ENCODE measurements at regions not wholly inside any gene's neighbourhood (a gene's known extent, or its start where the extent isn't known, plus 50 kb on each side); places are given as distances from the start of the nearest gene placed in this dataset.
"Not testable (repeated sequence)": the region's sequence is repeated elsewhere in the genome, so short reads cannot be mapped to it uniquely, and the experiment has no call there.

DNA sequence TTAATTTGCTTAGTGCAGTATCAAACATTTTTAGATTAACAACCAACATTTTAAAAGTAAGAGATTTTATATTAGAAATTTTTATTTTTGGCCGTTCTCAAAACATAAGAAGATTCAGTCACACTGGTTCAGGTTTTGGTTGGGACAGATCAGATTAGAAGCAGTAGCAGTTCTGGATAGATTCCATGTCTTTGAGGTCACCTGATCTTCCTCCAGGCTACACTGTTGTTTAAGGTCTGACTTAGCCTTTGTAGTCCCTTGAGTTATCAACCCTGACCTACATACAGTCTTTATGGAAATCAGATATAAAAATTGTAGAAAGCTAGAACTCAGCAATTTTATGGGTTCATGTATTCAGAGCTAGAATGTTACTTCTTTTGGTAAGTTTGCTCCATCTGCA, 910.0 kb upstream of the WWC1 start:
- no peaks in the 10 kb centered on the region for H3K9me3 ChIP-seq (ENCODE audit: low read length)
- H4K20me1 ChIP-seq (ENCODE audit: insufficient read depth, low read length), result no peaks in the 10 kb centered on the region
- H3K27ac ChIP-seq (ENCODE audit: extremely low read length, insufficient read depth, low read length), result no peak overlapping the region
- no peak overlapping the region for H3K9ac ChIP-seq (ENCODE audit: insufficient read depth, low read depth, low read length)
- no peaks in the 10 kb centered on the region for H3K36me3 ChIP-seq (replicated peaks in 1 of 2; ENCODE audit: control insufficient read depth in 1 of 2, insufficient read depth in 2 of 2, low read length in 2 of 2)
- no peak overlapping the region for H3K4me2 ChIP-seq (ENCODE audit: low read depth, low read length)
- POLR2A ChIA-PET, result no interaction called here
- 4% methylated on average over 1 of the region's 1 CpG for WGBS (ENCODE audit: low lambda C conversion rate)
- no peak overlapping the region for H2AFZ ChIP-seq (ENCODE audit: low read length)
- no peak for DNase-seq (ENCODE audit: low spot score)
- no peaks in the 10 kb centered on the region for H3K4me1 ChIP-seq (ENCODE audit: insufficient read depth, low read length)
- BruUV-seq (replicated peaks), result no TSS peak
- intact Hi-C loops (cut with micrococcal nuclease; ENCODE audit: unreplicated experiment), result no loop called here
- FAIRE-seq, result no peak
- no peak for ATAC-seq
- no peaks in the 10 kb centered on the region for H3K79me2 ChIP-seq (ENCODE audit: insufficient read depth, low read length)
- no peaks in the 10 kb centered on the region for H3K27me3 ChIP-seq (ENCODE audit: control insufficient read depth in 1 of 2, insufficient read depth in 2 of 2, low read length in 2 of 2)
- no peak overlapping the region for H3K4me3 ChIP-seq (replicated peaks in 1 of 3; ENCODE audit: insufficient read depth in 1 of 3, low read depth in 2 of 3, low read length in 3 of 3)
- in situ Hi-C loops (cut with HindIII; ENCODE audit: extremely low pct_ligation_motif_present, low pct_unique_long_range_greater_than_20kb), result no loop called here
- TF ChIP-seq, protein P1, sequence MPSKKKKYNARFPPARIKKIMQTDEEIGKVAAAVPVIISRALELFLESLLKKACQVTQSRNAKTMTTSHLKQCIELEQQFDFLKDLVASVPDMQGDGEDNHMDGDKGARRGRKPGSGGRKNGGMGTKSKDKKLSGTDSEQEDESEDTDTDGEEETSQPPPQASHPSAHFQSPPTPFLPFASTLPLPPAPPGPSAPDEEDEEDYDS (CRISPR knock-in tag; IDR thresholded peaks at IDR 0.05), result no peak
- TF ChIP-seq ZNF790 (CRISPR knock-in tag; IDR thresholded peaks at IDR 0.05; ENCODE audit: borderline replicate concordance), result no peak
- TF ChIP-seq ZNF615 (CRISPR knock-in tag; IDR thresholded peaks at IDR 0.05; ENCODE audit: borderline replicate concordance), result no peak
- CTCF ChIA-PET (ENCODE audit: low intra/inter-chr PET ratio, low total read pairs), result no interaction called here

DNA sequence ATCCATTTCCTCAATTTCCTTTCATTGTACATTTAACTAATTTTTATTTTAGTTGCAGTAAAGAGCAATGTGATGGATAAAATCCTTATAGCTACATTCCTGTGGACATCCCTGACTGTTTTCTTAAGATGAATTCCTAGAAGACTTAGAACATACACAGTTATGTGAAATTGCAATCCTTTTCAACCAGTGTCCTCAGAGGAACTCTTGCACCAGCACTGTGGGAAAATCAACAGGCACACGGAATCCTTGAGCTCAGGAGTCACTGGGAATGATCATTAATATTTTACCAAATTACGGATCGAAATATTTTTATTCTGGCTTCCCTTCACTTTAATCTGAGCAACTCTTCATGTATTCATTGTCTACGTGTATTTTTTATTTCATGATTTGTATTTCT, 901.9 kb upstream of the WWC1 start:
- no peaks in the 10 kb centered on the region for H3K9me3 ChIP-seq (ENCODE audit: low read length)
- no peak overlapping the region for H3K4me3 ChIP-seq (replicated peaks in 1 of 3; ENCODE audit: insufficient read depth in 1 of 3, low read depth in 2 of 3, low read length in 3 of 3)
- in situ Hi-C loops (cut with HindIII; ENCODE audit: extremely low pct_ligation_motif_present, low pct_unique_long_range_greater_than_20kb), result no loop called here
- ATAC-seq, result no peak
- TF ChIP-seq ZNF432 (CRISPR knock-in tag; IDR thresholded peaks at IDR 0.05; ENCODE audit: borderline replicate concordance), result no peak
- no peak for TF ChIP-seq ZBTB38 (CRISPR knock-in tag; IDR thresholded peaks at IDR 0.05)
- no peak for FAIRE-seq
- no peak for DNase-seq (ENCODE audit: low spot score)
- no peak overlapping the region for H2AFZ ChIP-seq (ENCODE audit: low read length)
- BruUV-seq (replicated peaks), result no TSS peak
- no peak overlapping the region for H3K9ac ChIP-seq (ENCODE audit: insufficient read depth, low read depth, low read length)
- 4% methylated on average over 4 of the region's 4 CpGs for WGBS (ENCODE audit: low lambda C conversion rate)
- no peak overlapping the region for H3K27ac ChIP-seq (ENCODE audit: extremely low read length, insufficient read depth, low read length)
- H3K27me3 ChIP-seq (ENCODE audit: control insufficient read depth in 1 of 2, insufficient read depth in 2 of 2, low read length in 2 of 2), result no peaks in the 10 kb centered on the region
- no peaks in the 10 kb centered on the region for H3K4me1 ChIP-seq (ENCODE audit: insufficient read depth, low read length)
- no peaks in the 10 kb centered on the region for H3K79me2 ChIP-seq (ENCODE audit: insufficient read depth, low read length)
- intact Hi-C loops (cut with micrococcal nuclease; ENCODE audit: unreplicated experiment), result no loop called here
- POLR2A ChIA-PET, result no interaction called here
- H3K4me2 ChIP-seq (ENCODE audit: low read depth, low read length), result no peak overlapping the region
- no peaks in the 10 kb centered on the region for H4K20me1 ChIP-seq (ENCODE audit: insufficient read depth, low read length)
- CTCF ChIA-PET (ENCODE audit: low intra/inter-chr PET ratio, low total read pairs), result no interaction called here
- H3K36me3 ChIP-seq (replicated peaks in 1 of 2; ENCODE audit: control insufficient read depth in 1 of 2, insufficient read depth in 2 of 2, low read length in 2 of 2), result no peaks in the 10 kb centered on the region

DNA sequence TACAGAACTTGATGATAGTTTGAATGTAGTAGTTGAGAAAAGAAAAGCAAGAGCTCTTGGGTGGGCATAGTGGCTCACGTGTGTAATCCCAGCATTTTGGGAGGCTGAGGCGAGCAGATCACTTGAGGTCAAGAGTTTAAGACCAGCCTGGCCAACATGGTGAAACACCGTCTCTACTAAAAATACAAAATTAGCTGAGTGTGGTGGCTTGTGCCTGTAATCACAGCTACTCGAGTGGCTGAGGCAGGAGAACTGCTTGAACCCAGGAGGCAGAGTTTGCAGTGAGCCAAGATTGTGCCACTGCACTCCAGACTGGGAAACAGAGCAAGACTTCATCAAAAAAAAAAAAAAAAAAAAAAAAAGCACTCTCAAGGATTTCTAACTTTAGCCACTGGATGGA, 900.2 kb upstream of the WWC1 start:
- DNase-seq (ENCODE audit: low spot score); H3K79me2 ChIP-seq (ENCODE audit: insufficient read depth, low read length); H3K27me3 ChIP-seq (ENCODE audit: control insufficient read depth in 1 of 2, insufficient read depth in 2 of 2, low read length in 2 of 2); H3K4me2 ChIP-seq (ENCODE audit: low read depth, low read length); H3K27ac ChIP-seq (ENCODE audit: extremely low read length, insufficient read depth, low read length); CTCF ChIA-PET (ENCODE audit: low intra/inter-chr PET ratio, low total read pairs); H3K36me3 ChIP-seq (replicated peaks in 1 of 2; ENCODE audit: control insufficient read depth in 1 of 2, insufficient read depth in 2 of 2, low read length in 2 of 2); H3K4me1 ChIP-seq (ENCODE audit: insufficient read depth, low read length); FAIRE-seq; ATAC-seq; H3K9me3 ChIP-seq (ENCODE audit: low read length); BruUV-seq (replicated peaks); POLR2A ChIA-PET; H2AFZ ChIP-seq (ENCODE audit: low read length); intact Hi-C loops (cut with micrococcal nuclease; ENCODE audit: unreplicated experiment); in situ Hi-C loops (cut with HindIII; ENCODE audit: extremely low pct_ligation_motif_present, low pct_unique_long_range_greater_than_20kb); H3K9ac ChIP-seq (ENCODE audit: insufficient read depth, low read depth, low read length); H3K4me3 ChIP-seq (replicated peaks in 1 of 3; ENCODE audit: insufficient read depth in 1 of 3, low read depth in 2 of 3, low read length in 3 of 3); H4K20me1 ChIP-seq (ENCODE audit: insufficient read depth, low read length): not testable (repeated sequence)
- 8% methylated on average over 4 of the region's 4 CpGs for WGBS (ENCODE audit: low lambda C conversion rate)
